Ascending aorta (tissue), 2 donors: ENCODE measurements at regions not wholly inside any gene's neighbourhood (a gene's known extent, or its start where the extent isn't known, plus 50 kb on each side); places are given as distances from the start of the nearest gene placed in this dataset.

Experiments used
- DNase-seq, 2 donors: peaks; one replicate each; pipeline ENCODE4 v3.0.0-alpha.2; 2019; ENCODE audit warnings: low spot score in 2 of 2
- H3K27ac ChIP-seq, 2 donors: fragments of 200-600 bp; sonication (generic); one replicate each; pipeline ENCODE4 v1.5.1; 2016 to 2017; ENCODE audit warnings: mild to moderate bottlenecking in 1 of 2
- H3K27me3 ChIP-seq: fragments of 200-600 bp; sonication (generic); one replicate; pipeline ENCODE4 v1.5.1; 2017
- H3K36me3 ChIP-seq, 2 donors: fragments of 200-600 bp; sonication (generic); one replicate each; pipeline ENCODE4 v1.5.1; 2016
- H3K4me1 ChIP-seq, 2 donors: fragments of 200-600 bp; sonication (generic); one replicate each; pipeline ENCODE4 v1.5.1; 2016 to 2017; ENCODE audit warnings: mild to moderate bottlenecking in 1 of 2
- H3K4me3 ChIP-seq, 2 donors: fragments of 200-600 bp; sonication (generic); one replicate each; pipeline ENCODE4 v1.5.1; 2016 to 2017; ENCODE audit warnings: mild to moderate bottlenecking in 1 of 2
- H3K9me3 ChIP-seq, 2 donors: fragments of 200-600 bp; sonication (generic); one replicate each; pipeline ENCODE4 v1.5.1; 2016
- CTCF ChIP-seq, 3 experiments: fragments of 200-600 bp in 2 of 3; fragments of 450-650 bp in 1 of 3; sonication (generic) in 2 of 3; IDR thresholded peaks; one replicate each; pipeline ENCODE4 v1.5.1; 2016 to 2019; ENCODE audit warnings: antibody characterized with exemption in 3 of 3, mild to moderate bottlenecking in 1 of 3, moderate library complexity in 1 of 3
- intact Hi-C: fragments of 100-400 bp; cut with DNase I; formaldehyde crosslinking; loops from one replicate; pipeline ENCODE4 v1.15.1; 2023

GRCh38 chr22:47841156-47841555 lies 1078.7 kb downstream of the TBC1D22A start:
- H3K36me3 ChIP-seq, result no peaks in the 10 kb centered on the region
- no peak overlapping the region for H3K27ac ChIP-seq
- intact Hi-C loops, result no loop called here
- DNase-seq, result no peak
- no peaks in the 10 kb centered on the region for H3K27me3 ChIP-seq
- no peak overlapping the region for H3K4me3 ChIP-seq
- H3K4me1 ChIP-seq, result no peaks in the 10 kb centered on the region
- H3K9me3 ChIP-seq, result no peaks in the 10 kb centered on the region
- TF ChIP-seq CTCF (IDR thresholded peaks at IDR 0.05), result no peak

GRCh38 chr22:47839595-47840227 lies 1077.3 kb downstream of the TBC1D22A start:
- no peaks in the 10 kb centered on the region for H3K27me3 ChIP-seq
- H3K36me3 ChIP-seq, result no peaks in the 10 kb centered on the region
- H3K4me1 ChIP-seq, result no peaks in the 10 kb centered on the region
- H3K27ac ChIP-seq, result no peak overlapping the region
- no peaks in the 10 kb centered on the region for H3K9me3 ChIP-seq
- no peak for DNase-seq
- no peak for TF ChIP-seq CTCF (IDR thresholded peaks at IDR 0.05)
- no peak overlapping the region for H3K4me3 ChIP-seq
- intact Hi-C loops, result no loop called here

- H3K4me1 ChIP-seq, result no peaks in the 10 kb centered on the region
- H3K27ac ChIP-seq, result no peak overlapping the region
- no peak for DNase-seq
- intact Hi-C loops, result no loop called here
- H3K4me3 ChIP-seq, result no peak overlapping the region
- TF ChIP-seq CTCF (IDR thresholded peaks at IDR 0.05), result no peak
- no peaks in the 10 kb centered on the region for H3K9me3 ChIP-seq
- no peaks in the 10 kb centered on the region for H3K36me3 ChIP-seq
- H3K27me3 ChIP-seq, result no peaks in the 10 kb centered on the region
Observed at GRCh38 chr22:47837703-47838102, 1075.3 kb downstream of the TBC1D22A start.

GRCh38 chr22:47836957-47837356 lies 1074.5 kb downstream of the TBC1D22A start:
- H3K36me3 ChIP-seq, result no peaks in the 10 kb centered on the region
- no peak for TF ChIP-seq CTCF (IDR thresholded peaks at IDR 0.05)
- no peak overlapping the region for H3K27ac ChIP-seq
- H3K4me3 ChIP-seq, result no peak overlapping the region
- no peaks in the 10 kb centered on the region for H3K4me1 ChIP-seq
- intact Hi-C loops, result no loop called here
- DNase-seq, result no peak
- H3K9me3 ChIP-seq, result no peaks in the 10 kb centered on the region
- no peaks in the 10 kb centered on the region for H3K27me3 ChIP-seq

DNA sequence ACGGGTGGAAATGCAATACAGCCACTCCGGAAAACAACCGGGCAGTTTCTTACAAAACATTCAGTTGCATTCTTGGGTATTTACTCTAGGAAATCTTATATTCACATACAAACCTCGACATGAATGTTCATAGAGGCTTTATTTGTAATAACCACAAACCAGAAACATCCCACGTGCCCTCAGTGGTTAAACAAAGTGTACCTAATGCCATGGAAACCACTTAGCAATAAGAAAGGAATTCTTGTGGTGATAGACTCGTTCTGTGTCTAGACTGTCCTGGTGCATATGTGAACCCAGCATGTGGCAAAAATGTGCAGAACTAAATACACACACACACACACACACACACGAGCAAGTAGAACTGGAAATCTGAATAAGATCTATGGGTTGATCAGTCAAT lies 1073.3 kb downstream of the TBC1D22A start:
- no peak for DNase-seq
- TF ChIP-seq CTCF (IDR thresholded peaks at IDR 0.05), result no peak
- no peaks in the 10 kb centered on the region for H3K9me3 ChIP-seq
- no peaks in the 10 kb centered on the region for H3K36me3 ChIP-seq
- intact Hi-C loops, result no loop called here
- no peak overlapping the region for H3K4me3 ChIP-seq
- H3K4me1 ChIP-seq, result no peaks in the 10 kb centered on the region
- no peak overlapping the region for H3K27ac ChIP-seq
- no peaks in the 10 kb centered on the region for H3K27me3 ChIP-seq

DNA sequence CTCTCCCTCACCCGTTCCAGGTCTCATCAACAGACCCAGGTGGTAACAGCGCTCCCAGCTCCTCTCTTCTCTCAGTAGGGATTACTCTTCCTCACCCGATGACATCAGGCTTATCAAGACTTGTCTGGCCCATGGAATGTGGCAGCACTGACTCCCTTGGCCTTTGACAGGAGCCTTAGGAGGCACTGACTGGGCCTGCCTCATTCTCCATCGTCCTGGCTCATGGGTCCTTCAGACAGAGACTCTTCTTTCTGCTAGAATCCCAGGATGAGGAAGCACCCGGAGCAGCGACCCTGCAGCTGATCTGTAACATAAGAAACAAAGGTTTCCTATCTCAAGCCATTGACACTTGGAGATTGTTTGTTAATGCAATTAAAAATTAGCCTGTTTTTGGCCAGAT lies 1063.6 kb downstream of the TBC1D22A start:
- Histone ChIP-seq H3K36me3 (no peaks in the 10 kb centered on the region), H3K27ac (no peak overlapping the region), H3K27me3 (no peaks in the 10 kb centered on the region), H3K4me3 (no peak overlapping the region), H3K4me1 (no peaks in the 10 kb centered on the region), H3K9me3 (no peaks in the 10 kb centered on the region)
- peak in 1 of 2 donors; percentile 39 for DNase-seq
- TF ChIP-seq CTCF (IDR thresholded peaks at IDR 0.05), result no peak
- intact Hi-C loops, result no loop called here
